Vagina (tissue), 2 donors: ENCODE measurements at regions not wholly inside any gene's neighbourhood (a gene's known extent, or its start where the extent isn't known, plus 50 kb on each side); places are given as distances from the start of the nearest gene placed in this dataset.

ENCODE experiments used
- CTCF ChIP-seq, 3 experiments: fragments of 450-650 bp in 2 of 3; fragments of 200-600 bp in 1 of 3; sonication (generic) in 1 of 3; IDR thresholded peaks; one replicate each; pipeline ENCODE4 v1.5.1; 2017 to 2019; ENCODE audit warnings: antibody characterized with exemption in 3 of 3, mild to moderate bottlenecking in 2 of 3, moderate library complexity in 2 of 3
- POLR2A ChIP-seq, 2 donors: fragments of 450-650 bp; IDR thresholded peaks; one replicate each; pipeline ENCODE4 v1.6.1; 2017; ENCODE audit warnings: antibody characterized with exemption in 2 of 2, mild to moderate bottlenecking in 2 of 2, moderate library complexity in 2 of 2
- POLR2AphosphoS5 ChIP-seq, 2 donors: sonication (generic); formaldehyde crosslinking; IDR thresholded peaks; one replicate each; pipeline ENCODE4 v1.9.0; 2017; ENCODE audit warnings: antibody characterized with exemption in 2 of 2, mild to moderate bottlenecking in 2 of 2, low read depth in 1 of 2; ENCODE audit not compliant: insufficient read depth in 1 of 2

GRCh38 chr12:132418393-132418925 is 71.5 kb upstream of the FBRSL1 start:
- no peak for TF ChIP-seq POLR2AphosphoS5 (IDR thresholded peaks at IDR 0.05; ENCODE audit: insufficient read depth in 1 of 2, low read depth in 1 of 2)
- no peak for TF ChIP-seq CTCF (IDR thresholded peaks at IDR 0.05)
- no peak for TF ChIP-seq POLR2A (IDR thresholded peaks at IDR 0.05)
